Right lobe of liver (tissue), 6 donors: ENCODE measurements at regions not wholly inside any gene's neighbourhood (a gene's known extent, or its start where the extent isn't known, plus 50 kb on each side); places are given as distances from the start of the nearest gene placed in this dataset.
"Not testable (repeated sequence)": the region's sequence is repeated elsewhere in the genome, so short reads cannot be mapped to it uniquely, and the experiment has no call there.

Source experiments
- ATAC-seq, 4 donors: fragments of 200-7000 bp; cut with Tn5 transposase; one replicate each; pipeline ENCODE4 v1.9.1; 2020; ENCODE audit warnings: mild to moderate bottlenecking in 4 of 4, moderate library complexity in 4 of 4
- DNase-seq, 3 donors: peaks; one replicate each; pipeline ENCODE4 v3.0.0-alpha.2; 2020
- H3K27ac ChIP-seq, 3 donors: fragments of 200-600 bp; one replicate each; pipeline ENCODE4 v1.8.0; 2022
- H3K27me3 ChIP-seq, 2 donors: fragments of 200-600 bp; one replicate each; pipeline ENCODE4 v1.8.0; 2022
- H3K36me3 ChIP-seq, 4 donors: fragments of 200-600 bp; sonication (generic) in 1 of 4; one replicate each; pipeline versions ENCODE4 v1.5.1 to v1.8.0; 2017 to 2022; ENCODE audit warnings: control low read depth in 1 of 4
- H3K4me1 ChIP-seq, 4 donors: fragments of 200-600 bp; sonication (generic) in 1 of 4; one replicate each; pipeline versions ENCODE4 v1.5.1 to v1.8.0; 2017 to 2022; ENCODE audit warnings: control low read depth in 1 of 4
- H3K4me3 ChIP-seq, 3 donors: fragments of 200-600 bp; one replicate each; pipeline ENCODE4 v1.8.0; 2022
- H3K9me3 ChIP-seq, 4 donors: fragments of 200-600 bp; sonication (generic) in 1 of 4; one replicate each; pipeline versions ENCODE4 v1.5.1 to v1.8.0; 2017 to 2022; ENCODE audit warnings: control low read depth in 1 of 4
- POLR2A ChIP-seq: fragments of 450-650 bp; IDR thresholded peaks from one replicate; pipeline ENCODE4 v1.6.1; 2017; ENCODE audit warnings: antibody characterized with exemption, mild to moderate bottlenecking
- WGBS: methylation state at CpG from one replicate; pipeline ENCODE4 v1.1.6; 2018; ENCODE audit warnings: low coverage, low lambda C conversion rate; ENCODE audit not compliant: insufficient coverage; ENCODE audit errors: missing lambda C conversion rate; 5-methylcytosine and 5-hydroxymethylcytosine counted together
- intact Hi-C, 2 donors: fragments of 100-400 bp; cut with DNase I; formaldehyde crosslinking; loops; one replicate each; pipeline versions ENCODE4 v1.11.2 to v1.14.1; 2022
- TF ChIP-seq, protein P1 (sequence below), 4 donors: fragments of 200-600 bp in 3 of 4; fragments of 450-650 bp in 1 of 4; IDR thresholded peaks; one replicate each; pipeline versions ENCODE4 v1.5.1 to v1.8.0; 2016 to 2022; ENCODE audit warnings: antibody characterized with exemption in 4 of 4, mild to moderate bottlenecking in 2 of 4
- donor health status: DM: no; HTN: yes; CAD: no.
- donor health status: DM: no; HTN: no; CAD: no.
- donor health status: DM: no; HTN: no; CAD: no.
- donor health status: DM: no; HTN: yes; CAD: no.
- donor health status: DM: no; HTN: yes; CAD: no.

DNA sequence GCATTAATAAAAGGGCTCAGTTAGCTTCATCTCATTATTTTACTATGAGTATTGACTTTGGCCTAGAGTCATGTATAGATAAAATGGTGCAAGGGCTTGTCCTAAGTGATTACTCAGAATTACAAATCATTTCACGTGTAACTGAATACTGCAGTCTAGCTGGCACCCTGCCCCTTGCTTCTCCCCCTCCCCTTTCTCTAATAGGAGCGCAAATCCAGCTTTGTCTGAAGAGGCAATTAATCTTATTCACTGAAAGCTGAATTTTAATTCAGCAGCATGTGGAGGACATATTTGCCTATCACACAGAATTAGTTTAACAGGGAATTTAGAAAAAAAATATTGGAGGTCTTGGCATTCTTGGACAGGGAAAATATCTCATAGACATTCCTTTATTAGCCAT lies 412.1 kb upstream of the DPH6 start:
- no peak for TF ChIP-seq POLR2A
- TF ChIP-seq, protein P1, sequence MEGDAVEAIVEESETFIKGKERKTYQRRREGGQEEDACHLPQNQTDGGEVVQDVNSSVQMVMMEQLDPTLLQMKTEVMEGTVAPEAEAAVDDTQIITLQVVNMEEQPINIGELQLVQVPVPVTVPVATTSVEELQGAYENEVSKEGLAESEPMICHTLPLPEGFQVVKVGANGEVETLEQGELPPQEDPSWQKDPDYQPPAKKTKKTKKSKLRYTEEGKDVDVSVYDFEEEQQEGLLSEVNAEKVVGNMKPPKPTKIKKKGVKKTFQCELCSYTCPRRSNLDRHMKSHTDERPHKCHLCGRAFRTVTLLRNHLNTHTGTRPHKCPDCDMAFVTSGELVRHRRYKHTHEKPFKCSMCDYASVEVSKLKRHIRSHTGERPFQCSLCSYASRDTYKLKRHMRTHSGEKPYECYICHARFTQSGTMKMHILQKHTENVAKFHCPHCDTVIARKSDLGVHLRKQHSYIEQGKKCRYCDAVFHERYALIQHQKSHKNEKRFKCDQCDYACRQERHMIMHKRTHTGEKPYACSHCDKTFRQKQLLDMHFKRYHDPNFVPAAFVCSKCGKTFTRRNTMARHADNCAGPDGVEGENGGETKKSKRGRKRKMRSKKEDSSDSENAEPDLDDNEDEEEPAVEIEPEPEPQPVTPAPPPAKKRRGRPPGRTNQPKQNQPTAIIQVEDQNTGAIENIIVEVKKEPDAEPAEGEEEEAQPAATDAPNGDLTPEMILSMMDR (IDR thresholded peaks at IDR 0.05): no peak

DNA sequence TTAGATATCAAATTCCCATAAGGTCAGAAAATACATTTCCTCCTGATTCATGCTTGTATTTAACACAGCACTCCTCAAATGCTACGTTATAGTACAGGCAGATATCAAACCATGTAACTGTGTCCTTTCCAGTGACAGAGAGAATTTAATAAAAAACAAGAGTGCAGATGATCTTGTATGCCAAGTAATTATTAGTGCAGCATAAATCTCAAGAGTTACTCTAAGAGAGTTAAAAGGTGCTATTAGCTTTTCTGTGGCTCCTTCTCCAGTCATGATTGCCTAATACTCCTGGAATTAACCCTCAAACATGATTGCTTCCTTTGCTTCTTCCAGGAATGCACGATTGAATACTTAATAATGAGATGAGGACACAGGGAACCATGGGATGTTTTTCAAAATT lies 413.0 kb upstream of the DPH6 start:
- H3K4me3 ChIP-seq: no peak overlapping the region
- 37% methylated on average over 2 of the region's 2 CpGs for WGBS
- ATAC-seq (no peak), DNase-seq (no peak)
- H3K27ac ChIP-seq: no peak overlapping the region
- H3K36me3 ChIP-seq: no peaks in the 10 kb centered on the region
- H3K9me3 ChIP-seq: no peaks in the 10 kb centered on the region
- intact Hi-C loops: no loop called here
- TF ChIP-seq POLR2A: no peak
- TF ChIP-seq, protein P1 (IDR thresholded peaks at IDR 0.05): no peak
- no peaks in the 10 kb centered on the region for H3K4me1 ChIP-seq
- H3K27me3 ChIP-seq: no peaks in the 10 kb centered on the region

More for the DNA sequence above, 412.1 kb upstream of the DPH6 start:
- intact Hi-C loops: no loop called here
- DNase-seq (no peak), ATAC-seq (no peak)
- WGBS: 61% methylated on average over 2 of the region's 2 CpGs
- Histone ChIP-seq H3K4me1 (peaks cover 0 to 4% (median 0%) of the 10 kb centered on the region in 4 donors), H3K27ac (no peak overlapping the region), H3K9me3 (no peaks in the 10 kb centered on the region), H3K27me3 (no peaks in the 10 kb centered on the region), H3K36me3 (no peaks in the 10 kb centered on the region), H3K4me3 (no peak overlapping the region)

DNA sequence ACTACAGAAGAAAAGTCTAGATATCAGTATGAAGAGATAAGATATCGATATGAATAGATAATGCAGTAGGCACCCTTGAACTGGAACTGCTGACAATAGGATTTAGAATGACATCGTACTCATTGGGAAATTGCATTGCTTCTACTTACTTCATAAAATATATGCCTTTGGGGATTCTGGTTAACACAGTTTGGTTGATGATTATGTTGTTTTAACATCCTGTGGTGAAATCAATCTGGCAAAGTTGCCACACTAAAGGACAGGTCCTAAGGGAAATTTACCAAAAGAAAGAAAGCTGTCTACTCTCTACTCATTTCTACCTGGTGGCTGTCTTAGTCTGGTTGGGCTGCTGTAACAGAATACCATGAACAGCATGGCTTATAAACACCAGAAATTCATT lies 417.4 kb upstream of the DPH6 start:
- intact Hi-C loops: no loop called here
- no peak for ATAC-seq

DNA sequence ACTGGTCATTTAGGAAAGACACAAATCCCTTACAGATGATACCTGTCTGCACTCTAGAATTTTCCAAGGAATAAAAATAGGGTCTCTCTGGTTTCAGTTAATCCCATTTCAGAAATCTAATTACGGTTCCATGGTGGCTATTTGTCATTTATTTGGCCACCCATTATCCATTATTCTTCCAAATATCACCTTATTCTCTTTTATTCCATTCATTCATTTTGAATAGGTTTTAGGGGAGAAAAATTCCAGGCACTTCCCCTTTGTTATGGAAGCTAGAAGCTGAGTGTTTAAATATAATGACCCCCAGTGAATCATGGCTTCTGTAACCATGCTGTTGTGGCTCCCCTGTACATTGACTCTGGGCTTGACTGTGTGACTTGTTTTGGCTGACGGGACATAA lies 420.8 kb upstream of the DPH6 start:
- no peak overlapping the region for H3K4me3 ChIP-seq
- H3K9me3 ChIP-seq: no peaks in the 10 kb centered on the region
- H3K36me3 ChIP-seq: no peaks in the 10 kb centered on the region
- ATAC-seq (no peak), DNase-seq (no peak)
- H3K27ac ChIP-seq: no peak overlapping the region
- WGBS: 64% methylated on average over 2 of the region's 2 CpGs
- H3K27me3 ChIP-seq: no peaks in the 10 kb centered on the region
- TF ChIP-seq, protein P1 (IDR thresholded peaks at IDR 0.05): no peak
- no peak for TF ChIP-seq POLR2A
- intact Hi-C loops: no loop called here
- H3K4me1 ChIP-seq: no peaks in the 10 kb centered on the region

More for the DNA sequence above, 417.4 kb upstream of the DPH6 start:
- Histone ChIP-seq H3K4me1 (no peaks in the 10 kb centered on the region), H3K36me3 (no peaks in the 10 kb centered on the region), H3K27ac (no peak overlapping the region), H3K4me3 (no peak overlapping the region), H3K27me3 (no peaks in the 10 kb centered on the region), H3K9me3 (no peaks in the 10 kb centered on the region)
- WGBS: 86% methylated on average over 2 of the region's 2 CpGs
- no peak for DNase-seq
- TF ChIP-seq, protein P1 (IDR thresholded peaks at IDR 0.05): no peak
- no peak for TF ChIP-seq POLR2A

DNA sequence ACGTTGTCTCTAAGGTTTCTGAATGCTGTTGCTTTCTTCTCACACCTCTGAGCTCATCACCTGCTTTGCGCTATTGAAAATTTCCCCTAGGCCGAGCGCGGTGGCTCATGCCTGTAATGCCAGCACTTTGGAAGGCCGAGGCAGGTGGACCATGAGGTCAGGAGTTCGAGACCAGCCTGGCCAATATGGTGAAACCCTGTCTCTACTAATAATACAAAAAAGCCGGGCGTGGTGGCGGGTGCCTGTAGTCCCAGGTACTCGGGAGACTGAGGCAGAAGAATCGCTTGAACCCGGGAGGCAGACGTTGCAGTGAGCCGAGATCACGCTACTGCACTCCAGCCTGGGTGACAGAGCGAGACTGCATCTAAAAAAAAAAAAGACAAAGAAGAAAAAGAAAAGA lies 422.0 kb upstream of the DPH6 start:
- H3K27me3 ChIP-seq, H3K36me3 ChIP-seq, H3K4me3 ChIP-seq, DNase-seq, intact Hi-C loops, H3K4me1 ChIP-seq, H3K27ac ChIP-seq, H3K9me3 ChIP-seq, ATAC-seq: not testable (repeated sequence)
- 90% methylated on average over 16 of the region's 17 CpGs for WGBS
